Mucosa of stomach (tissue), 1 donor: ENCODE measurements at regions not wholly inside any gene's neighbourhood (a gene's known extent, or its start where the extent isn't known, plus 50 kb on each side); places are given as distances from the start of the nearest gene placed in this dataset.
"Not testable (repeated sequence)": the region's sequence is repeated elsewhere in the genome, so short reads cannot be mapped to it uniquely, and the experiment has no call there.

ENCODE experiments used
- H3K27me3 ChIP-seq: one replicate; pipeline ENCODE4 v1.7.0; 2013; ENCODE audit warnings: mild to moderate bottlenecking, low read length; ENCODE audit not compliant: control insufficient read depth, insufficient read depth
- H3K36me3 ChIP-seq: one replicate; pipeline ENCODE4 v1.7.0; 2013; ENCODE audit warnings: low read length; ENCODE audit not compliant: control insufficient read depth, insufficient read depth
- H3K4me1 ChIP-seq: one replicate; pipeline ENCODE4 v1.7.0; 2013; ENCODE audit warnings: mild to moderate bottlenecking, low read length; ENCODE audit not compliant: control insufficient read depth, insufficient read depth
- H3K4me3 ChIP-seq: one replicate; pipeline ENCODE4 v1.7.0; 2013; ENCODE audit warnings: low read length
- H3K9ac ChIP-seq: one replicate; pipeline ENCODE4 v1.7.0; 2013; ENCODE audit warnings: mild to moderate bottlenecking, low read length, moderate library complexity
- H3K9me3 ChIP-seq: one replicate; pipeline ENCODE4 v1.7.0; 2013; ENCODE audit warnings: mild to moderate bottlenecking, low read length, moderate library complexity; ENCODE audit not compliant: control insufficient read depth
- donor health status: Pancreatic carcinoma.

GRCh38 chr7:91491868-91492267 is 227.6 kb downstream of the FZD1 start:
- Histone ChIP-seq H3K9ac (no peak overlapping the region), H3K4me3 (no peak overlapping the region), H3K4me1 (no peaks in the 10 kb centered on the region), H3K36me3 (no peaks in the 10 kb centered on the region), H3K9me3 (no peaks in the 10 kb centered on the region), H3K27me3 (no peaks in the 10 kb centered on the region)

- Histone ChIP-seq H3K4me1 (no peaks in the 10 kb centered on the region), H3K36me3 (no peaks in the 10 kb centered on the region), H3K9ac (no peak overlapping the region)
Measured at GRCh38 chr7:91492317-91492716, 228.1 kb downstream of the FZD1 start.

GRCh38 chr7:91492773-91493172 is 228.5 kb downstream of the FZD1 start:
- no peaks in the 10 kb centered on the region for H3K36me3 ChIP-seq
- H3K9ac ChIP-seq, result no peak overlapping the region
- no peaks in the 10 kb centered on the region for H3K27me3 ChIP-seq
- no peak overlapping the region for H3K4me3 ChIP-seq
- no peaks in the 10 kb centered on the region for H3K4me1 ChIP-seq
- no peaks in the 10 kb centered on the region for H3K9me3 ChIP-seq

More at GRCh38 chr7:91492317-91492716, 228.1 kb downstream of the FZD1 start:
- Histone ChIP-seq H3K9me3 (no peaks in the 10 kb centered on the region), H3K27me3 (no peaks in the 10 kb centered on the region), H3K4me3 (no peak overlapping the region)

GRCh38 chr7:91494450-91494849 is 230.2 kb downstream of the FZD1 start:
- Histone ChIP-seq H3K9me3 (no peaks in the 10 kb centered on the region), H3K4me3 (no peak overlapping the region), H3K4me1 (no peaks in the 10 kb centered on the region), H3K9ac (no peak overlapping the region), H3K36me3 (no peaks in the 10 kb centered on the region), H3K27me3 (no peaks in the 10 kb centered on the region)

GRCh38 chr7:91496251-91496820 is 232.1 kb downstream of the FZD1 start:
- Histone ChIP-seq H3K36me3 (no peaks in the 10 kb centered on the region), H3K9me3 (no peaks in the 10 kb centered on the region), H3K9ac (no peak overlapping the region), H3K4me3 (no peak overlapping the region), H3K4me1 (no peaks in the 10 kb centered on the region), H3K27me3 (no peaks in the 10 kb centered on the region)

GRCh38 chr7:91497277-91497676 is 233.0 kb downstream of the FZD1 start:
- not testable (repeated sequence) for H3K9ac ChIP-seq, H3K4me1 ChIP-seq, H3K9me3 ChIP-seq, H3K36me3 ChIP-seq, H3K27me3 ChIP-seq, H3K4me3 ChIP-seq

GRCh38 chr7:91503934-91504555 is 239.8 kb downstream of the FZD1 start:
- H3K4me1 ChIP-seq, result no peaks in the 10 kb centered on the region
- H3K4me3 ChIP-seq, result no peak overlapping the region
- no peaks in the 10 kb centered on the region for H3K9me3 ChIP-seq
- H3K9ac ChIP-seq, result no peak overlapping the region
- no peaks in the 10 kb centered on the region for H3K36me3 ChIP-seq
- H3K27me3 ChIP-seq, result no peaks in the 10 kb centered on the region

- Histone ChIP-seq H3K9ac (no peak overlapping the region), H3K4me3 (no peak overlapping the region), H3K27me3 (no peaks in the 10 kb centered on the region), H3K36me3 (no peaks in the 10 kb centered on the region), H3K4me1 (no peaks in the 10 kb centered on the region), H3K9me3 (no peaks in the 10 kb centered on the region)
Measured at GRCh38 chr7:91504919-91505318, 240.7 kb downstream of the FZD1 start.

GRCh38 chr7:91506966-91507365 is 242.7 kb downstream of the FZD1 start:
- not testable (repeated sequence) for H3K4me3 ChIP-seq

GRCh38 chr7:91511861-91512260 is 247.6 kb downstream of the FZD1 start:
- not testable (repeated sequence) for H3K27me3 ChIP-seq, H3K9me3 ChIP-seq, H3K9ac ChIP-seq, H3K36me3 ChIP-seq, H3K4me3 ChIP-seq, H3K4me1 ChIP-seq

More at GRCh38 chr7:91506966-91507365, 242.7 kb downstream of the FZD1 start:
- H3K9me3 ChIP-seq, H3K4me1 ChIP-seq, H3K9ac ChIP-seq, H3K36me3 ChIP-seq, H3K27me3 ChIP-seq: not testable (repeated sequence)

- Histone ChIP-seq H3K9me3 (no peaks in the 10 kb centered on the region), H3K4me3 (no peak overlapping the region), H3K9ac (no peak overlapping the region), H3K27me3 (no peaks in the 10 kb centered on the region), H3K4me1 (no peaks in the 10 kb centered on the region), H3K36me3 (no peaks in the 10 kb centered on the region)
Measured at GRCh38 chr7:91512958-91513357, 248.7 kb downstream of the FZD1 start.

- no peak overlapping the region for H3K9ac ChIP-seq
- no peaks in the 10 kb centered on the region for H3K36me3 ChIP-seq
- H3K27me3 ChIP-seq, result no peaks in the 10 kb centered on the region
- no peak overlapping the region for H3K4me3 ChIP-seq
- no peaks in the 10 kb centered on the region for H3K9me3 ChIP-seq
- no peaks in the 10 kb centered on the region for H3K4me1 ChIP-seq
Measured at GRCh38 chr7:91514591-91514990, 250.4 kb downstream of the FZD1 start.

- H3K4me1 ChIP-seq, result no peaks in the 10 kb centered on the region
- H3K4me3 ChIP-seq, result no peak overlapping the region
- no peaks in the 10 kb centered on the region for H3K36me3 ChIP-seq
- H3K27me3 ChIP-seq, result no peaks in the 10 kb centered on the region
- H3K9me3 ChIP-seq, result no peaks in the 10 kb centered on the region
- no peak overlapping the region for H3K9ac ChIP-seq
Measured at GRCh38 chr7:91515961-91516360, 251.7 kb downstream of the FZD1 start.
